ENCODE measurements at regions not wholly inside any gene's neighbourhood (a gene's known extent, or its start where the extent isn't known, plus 50 kb on each side); places are given as distances from the start of the nearest gene placed in this dataset.

GRCh38 chr9:89685698-89686097, 80.9 kb downstream of the GADD45G start:
- H3F3A ChIP-seq (replicated peaks; ENCODE audit: low read depth), result no peaks in the 10 kb centered on the region
- Mint-ChIP-seq H3K27ac (no peak overlapping the region), H3K9me3 (peaks cover 12% of the 10 kb centered on the region), H3K4me1 (peaks cover 25% of the 10 kb centered on the region), H3K4me3 (no peak overlapping the region), H3K36me3 (ENCODE audit: low read depth) (peaks cover 9% of the 10 kb centered on the region), H3K27me3 (ENCODE audit: insufficient read depth, low read depth, poor library complexity) (peaks cover 21% of the 10 kb centered on the region)
- H3K4me3 ChIP-seq, result no peak overlapping the region
- no peaks in the 10 kb centered on the region for H3K79me2 ChIP-seq (replicated peaks; ENCODE audit: insufficient read depth)
- DNase-seq (ENCODE audit: low spot score) (no peak), ATAC-seq (no peak)
- no peaks in the 10 kb centered on the region for H3K36me3 ChIP-seq (ENCODE audit: insufficient read depth)
- H3K27me3 ChIP-seq (ENCODE audit: insufficient read depth), result no peaks in the 10 kb centered on the region
- no peak overlapping the region for H3K27ac ChIP-seq (ENCODE audit: low read depth)
- TF ChIP-seq POLR2AphosphoS5 (IDR thresholded peaks at IDR 0.05; ENCODE audit: low read depth) (no peak), CREB1 (CRISPR knock-in tag; IDR thresholded peaks at IDR 0.05; ENCODE audit: low read depth) (no peak), NANOG (IDR thresholded peaks at IDR 0.05; ENCODE audit: borderline replicate concordance) (no peak), ZNF462 (CRISPR knock-in tag; IDR thresholded peaks at IDR 0.05) (no peak), EZH2phosphoT487 (IDR thresholded peaks at IDR 0.05; ENCODE audit: unreplicated experiment) (no peak), JUNB (IDR thresholded peaks at IDR 0.05; ENCODE audit: unreplicated experiment) (no peak), STAT1 (IDR thresholded peaks at IDR 0.05; ENCODE audit: unreplicated experiment) (no peak), ETS1 (IDR thresholded peaks at IDR 0.05) (no peak), EZH2 (IDR thresholded peaks at IDR 0.05; ENCODE audit: low read depth, unreplicated experiment) (no peak)
- no peak overlapping the region for H3K4me2 ChIP-seq
- H3K9me2 ChIP-seq (ENCODE audit: insufficient read depth), result no peaks in the 10 kb centered on the region
- H2AFZ ChIP-seq, result no peak overlapping the region
- no peaks in the 10 kb centered on the region for H4K20me1 ChIP-seq (replicated peaks; ENCODE audit: insufficient read depth)
- peaks cover 4% of the 10 kb centered on the region for H3K4me1 ChIP-seq (ENCODE audit: insufficient read depth)

Data from GM23338 (cell line).